Activated T-cell treated with anti-CD3 and anti-CD28 coated beads for 24 hours (primary cell): ENCODE measurements at regions not wholly inside any gene's neighbourhood (a gene's known extent, or its start where the extent isn't known, plus 50 kb on each side); places are given as distances from the start of the nearest gene placed in this dataset.

Experiments used
- DNase-seq: peaks from one replicate; pipeline ENCODE4 v3.0.0-alpha.2; 2020; ENCODE audit warnings: low read depth

DNA sequence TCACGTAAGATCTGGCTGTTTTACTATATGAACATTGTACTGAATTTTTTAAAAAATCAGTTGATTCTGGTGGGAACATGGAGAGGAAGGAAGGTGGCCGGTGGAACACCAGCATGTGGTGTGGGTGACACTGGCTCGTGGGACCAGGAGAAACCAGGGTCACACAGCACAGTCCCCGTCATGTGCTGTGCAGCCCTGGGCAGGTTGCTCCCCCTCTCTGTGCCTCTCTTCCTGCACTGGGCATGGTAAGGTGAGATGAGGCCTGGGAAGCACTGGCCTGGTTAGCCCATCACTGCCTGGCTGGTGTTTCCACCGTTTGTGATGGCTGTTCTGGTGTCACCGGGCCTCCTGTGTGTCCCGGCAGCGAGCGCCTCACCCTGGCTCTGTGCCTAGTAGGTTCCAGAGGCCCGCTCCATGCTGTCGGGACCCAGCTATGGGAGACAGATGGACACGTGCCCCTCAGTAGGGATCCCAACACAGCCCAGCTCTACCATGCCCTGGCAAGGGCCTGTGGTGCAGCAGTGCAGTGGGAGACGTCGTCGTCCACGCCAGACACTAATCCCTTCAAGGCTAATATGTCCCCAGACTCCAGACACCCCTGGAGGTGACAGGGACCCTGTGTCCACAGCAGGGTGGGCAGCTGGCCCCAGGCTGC, 88.2 kb upstream of the LINC01488 start:
- no peak for DNase-seq

DNA sequence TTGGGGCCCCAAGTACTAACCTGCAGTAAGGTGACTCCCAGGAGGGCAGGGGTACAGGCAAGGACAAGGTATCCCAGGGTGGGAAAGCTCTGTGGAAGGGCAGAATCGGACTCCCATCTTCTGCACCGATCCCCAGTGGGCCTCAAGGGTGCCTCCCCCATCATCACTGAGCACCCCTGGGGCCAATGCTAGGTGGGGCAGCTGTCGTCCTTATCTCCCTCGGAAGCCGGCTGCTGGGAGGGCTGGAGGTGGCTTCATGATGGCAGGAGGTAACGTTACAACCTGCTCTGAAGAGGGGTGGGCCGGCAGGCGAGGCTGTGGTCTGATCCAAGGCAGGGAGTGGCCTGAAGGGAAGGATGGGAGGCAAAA, 87.6 kb upstream of the LINC01488 start:
- no peak for DNase-seq

DNA sequence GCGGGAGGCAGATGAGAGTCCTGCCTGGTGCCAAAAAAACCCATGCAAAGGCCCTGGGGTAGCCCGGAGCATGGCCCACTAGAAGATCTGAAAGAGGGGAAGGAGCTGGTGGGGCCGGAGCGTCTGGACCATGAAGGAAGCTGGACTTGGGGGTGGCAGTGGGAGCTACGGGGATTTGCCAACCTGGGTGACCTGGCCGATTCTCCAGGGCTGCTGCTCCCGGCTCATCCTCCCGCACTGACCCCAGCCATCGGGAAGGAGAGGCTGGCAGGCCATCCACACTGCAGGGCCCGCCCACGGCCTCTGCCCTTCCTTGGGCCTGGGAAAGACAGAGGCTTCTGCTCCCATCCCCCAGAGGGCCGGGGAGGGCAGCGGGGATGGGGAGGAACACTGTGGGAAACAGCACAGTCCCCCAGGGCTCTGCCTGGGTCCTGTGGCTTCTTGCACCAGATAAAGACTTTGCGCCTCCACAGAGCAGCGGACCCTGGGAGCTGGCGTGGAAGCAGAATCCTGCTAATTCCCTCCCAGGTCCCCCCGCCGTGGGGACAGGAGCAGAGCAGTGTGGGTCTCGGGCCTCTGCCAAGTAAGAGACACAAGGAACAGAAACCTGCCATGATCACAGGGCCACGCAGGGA, 87.1 kb upstream of the LINC01488 start:
- no peak for DNase-seq

GRCh38 chr11:69394869-69395246, 86.6 kb upstream of the LINC01488 start:
- no peak for DNase-seq

DNA sequence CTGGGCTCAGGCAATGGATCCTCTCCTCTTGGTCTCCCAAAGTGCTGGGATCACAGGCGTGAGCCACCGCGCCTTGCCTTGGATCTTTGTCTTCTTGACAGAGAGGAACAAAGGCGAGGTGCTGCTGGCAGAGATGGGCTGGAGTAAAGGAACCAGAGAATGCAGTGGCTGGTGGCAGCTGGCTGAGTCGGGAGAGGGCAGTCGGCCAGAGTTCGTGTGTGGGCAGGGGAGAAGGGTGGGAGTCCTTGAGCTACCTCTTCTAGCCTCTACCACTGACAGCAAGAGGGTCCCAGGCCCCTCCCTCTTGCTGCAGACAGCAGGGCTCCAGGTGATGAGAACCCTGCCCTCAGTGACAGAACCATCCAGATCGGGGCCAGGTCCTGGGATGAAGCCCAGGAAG, 86.2 kb upstream of the LINC01488 start:
- no peak for DNase-seq

- DNase-seq = no peak
Measured at GRCh38 chr11:69396051-69396947, 85.2 kb upstream of the LINC01488 start.

DNA sequence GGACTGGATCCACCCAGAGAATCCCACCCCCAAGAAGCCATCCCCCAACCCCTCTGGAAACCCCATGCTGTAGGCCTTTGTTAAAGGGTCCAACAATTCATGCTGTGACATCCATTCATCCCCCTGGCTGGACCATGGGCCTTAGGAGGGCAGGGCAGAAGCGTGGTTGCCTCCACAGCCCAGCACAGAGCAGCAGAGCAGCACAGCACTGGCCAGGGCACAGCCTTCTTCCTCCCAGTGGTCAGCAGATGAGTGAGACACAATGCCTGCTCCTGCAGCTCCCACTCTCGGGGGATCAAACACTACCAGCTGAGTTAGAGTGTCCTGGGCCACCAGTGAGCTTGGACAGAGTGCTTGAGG, 84.5 kb upstream of the LINC01488 start:
- DNase-seq = no peak

DNA sequence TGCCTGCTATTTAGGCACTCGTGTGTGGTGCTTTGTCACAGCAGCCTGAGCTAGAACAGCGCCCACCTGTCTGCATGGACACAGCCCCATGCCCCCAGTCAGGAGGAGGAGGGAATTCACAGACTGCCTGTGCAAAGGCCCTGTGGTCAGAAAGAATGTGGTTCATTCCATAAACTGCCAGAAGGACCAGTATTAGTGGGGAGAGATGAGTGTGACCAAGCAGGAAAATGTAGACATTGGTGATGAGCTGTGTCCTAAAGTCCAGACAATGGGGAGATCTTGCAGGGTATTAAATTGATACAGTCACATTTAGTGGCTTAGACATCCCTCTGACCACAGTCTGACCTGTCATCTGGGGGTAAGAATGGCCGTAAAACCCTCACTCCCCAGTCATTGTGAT, 83.7 kb upstream of the LINC01488 start:
- DNase-seq = no peak

GRCh38 chr11:69398529-69399492, 82.7 kb upstream of the LINC01488 start:
- no peak for DNase-seq

- DNase-seq = no peak
Measured at GRCh38 chr11:69400140-69400539, 81.3 kb upstream of the LINC01488 start.

DNA sequence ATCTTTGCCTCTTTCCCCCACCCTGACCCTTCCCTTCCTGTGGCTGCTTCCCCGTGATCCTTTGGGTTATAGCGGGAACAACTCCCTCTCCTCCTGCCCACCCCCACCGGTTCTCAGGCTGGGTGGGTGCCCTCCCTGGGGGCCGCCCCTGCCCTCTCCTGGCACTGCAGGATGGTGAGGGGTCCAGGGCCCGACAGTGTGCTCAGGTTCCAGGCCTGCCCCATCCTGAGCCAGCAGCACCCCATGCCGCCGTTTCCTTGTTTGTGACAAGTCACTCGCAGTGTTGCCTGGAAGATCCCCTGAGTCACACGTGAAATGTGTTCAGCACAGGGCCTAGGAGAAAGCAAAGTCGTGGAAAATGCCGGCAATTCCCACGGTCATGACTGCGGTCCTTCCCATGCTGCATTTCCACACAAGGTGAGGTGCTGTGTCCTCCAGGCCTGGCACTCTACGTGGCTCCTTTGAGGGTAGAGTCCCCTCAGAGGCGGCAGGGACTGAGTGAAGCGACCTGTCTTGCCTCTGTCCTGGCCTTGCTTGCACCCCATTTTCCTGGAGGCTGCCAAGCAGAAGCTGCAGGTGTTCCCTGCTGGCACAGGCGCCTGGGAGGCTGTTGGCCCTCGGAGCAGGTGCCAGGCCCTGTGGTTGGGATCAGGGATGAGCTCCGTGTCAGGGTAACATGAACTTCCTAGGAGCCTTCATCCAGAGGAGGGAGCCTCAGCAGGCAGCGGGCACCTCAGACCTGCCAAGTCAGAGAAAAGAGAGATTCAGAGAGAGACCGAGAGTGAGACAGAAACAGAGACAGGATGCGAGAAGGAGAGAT, 80.5 kb upstream of the LINC01488 start:
- no peak for DNase-seq

- DNase-seq = no peak
Measured at GRCh38 chr11:69401715-69402114, 79.7 kb upstream of the LINC01488 start.

- DNase-seq = no peak
Measured at GRCh38 chr11:69402251-69402887, 79.1 kb upstream of the LINC01488 start.

GRCh38 chr11:69403556-69404215, 77.8 kb upstream of the LINC01488 start:
- no peak for DNase-seq

DNA sequence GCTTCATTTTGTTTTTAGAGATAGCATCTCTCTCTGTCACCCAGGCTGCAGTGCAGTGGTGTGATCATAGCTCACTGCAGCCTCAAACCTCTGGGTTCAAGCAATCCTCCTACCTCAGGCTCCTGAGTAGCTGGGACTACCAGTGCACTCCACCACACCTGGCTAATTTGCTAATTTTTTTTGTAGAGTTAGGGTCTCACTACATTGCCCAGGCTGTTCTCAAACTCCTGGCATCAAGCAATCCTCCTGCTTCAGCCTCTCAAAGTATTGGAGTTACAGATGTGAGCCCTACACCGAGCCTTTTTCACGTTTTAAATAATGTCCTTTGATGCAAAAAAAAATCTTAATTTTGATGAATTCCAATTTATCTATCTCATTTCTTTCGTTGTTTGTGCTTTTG, 75.4 kb upstream of the LINC01488 start:
- no peak for DNase-seq

DNA sequence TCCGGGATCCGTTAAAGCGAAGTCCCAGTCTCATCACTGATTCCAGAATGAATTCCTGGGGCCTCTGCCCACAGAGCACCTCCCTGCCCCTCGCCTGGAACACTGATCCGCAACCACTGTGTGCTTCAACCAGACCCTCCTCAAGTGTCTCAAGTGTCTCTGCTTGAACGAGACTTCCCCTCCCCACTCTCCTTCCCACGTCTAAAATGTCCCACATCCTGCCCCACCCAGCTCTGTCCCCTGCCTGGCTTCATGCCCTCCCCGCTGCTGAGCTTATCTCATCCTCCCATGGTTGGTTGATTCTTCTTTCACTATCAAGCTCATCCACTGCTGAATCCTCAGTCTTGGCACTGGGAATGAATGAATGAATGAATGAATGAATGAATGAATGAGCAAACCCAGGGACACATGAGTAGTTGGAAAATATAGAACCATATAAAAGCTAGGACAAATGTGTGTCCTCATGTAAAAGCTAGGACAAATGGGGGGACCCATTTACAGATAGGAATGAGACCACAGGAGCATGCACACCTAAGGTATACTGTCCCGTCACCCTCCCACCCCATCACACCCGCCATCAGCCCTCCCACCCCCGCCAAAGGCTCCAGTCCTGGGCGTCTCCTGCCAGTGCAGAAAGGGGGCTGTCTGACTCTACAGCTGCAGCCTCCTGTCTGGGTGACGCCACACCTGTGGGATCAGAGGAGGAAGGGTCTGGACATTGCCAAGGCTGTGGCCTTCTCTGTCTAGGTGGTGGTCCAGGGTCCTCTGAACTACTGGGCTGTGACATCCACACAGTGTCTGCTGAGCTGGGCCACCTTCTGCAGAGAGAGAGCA, 71.4 kb upstream of the LINC01488 start:
- no peak for DNase-seq

GRCh38 chr11:69411257-69411924, 70.1 kb upstream of the LINC01488 start:
- DNase-seq = no peak

DNA sequence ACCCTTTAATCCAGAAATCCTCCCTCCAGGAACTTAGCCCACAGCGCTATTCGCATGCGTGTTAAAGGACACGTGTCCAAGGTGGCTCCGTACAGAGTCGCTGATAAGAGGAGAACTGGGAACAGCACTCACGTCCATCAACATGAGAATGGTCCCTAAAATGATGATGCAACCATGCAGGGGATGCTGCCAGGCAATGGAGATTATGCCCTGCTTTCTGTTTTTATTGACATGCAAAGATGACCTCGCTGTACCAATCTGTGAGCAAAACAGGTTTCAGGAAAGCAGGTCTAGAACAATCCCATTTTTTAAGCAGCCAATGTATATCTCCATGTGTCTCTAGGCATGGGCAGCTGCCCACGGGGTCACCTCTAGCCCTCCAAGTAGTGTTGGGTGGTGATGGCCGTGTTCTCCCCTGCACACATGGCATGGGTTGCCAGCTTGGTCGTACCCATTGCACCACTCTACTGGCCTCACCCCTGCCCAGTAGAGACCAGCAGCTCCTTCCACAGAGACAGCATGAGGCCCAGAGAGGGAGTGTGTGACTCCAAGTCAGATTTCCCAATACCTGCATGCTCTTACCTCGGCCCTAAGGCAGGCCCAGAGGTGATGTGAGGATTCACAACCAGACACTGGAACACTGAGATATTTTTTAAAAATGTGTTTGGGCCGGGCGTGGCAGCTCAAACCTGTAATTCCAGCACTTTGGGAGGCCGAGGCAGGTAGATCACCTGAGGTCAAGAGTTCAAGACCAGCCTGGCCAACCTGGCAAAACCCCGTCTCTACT, 68.3 kb upstream of the LINC01488 start:
- no peak for DNase-seq
